Caco-2 (cell line): ENCODE measurements at regions not wholly inside any gene's neighbourhood (a gene's known extent, or its start where the extent isn't known, plus 50 kb on each side); places are given as distances from the start of the nearest gene placed in this dataset.

Experiments
- BruUV-seq: library from RNA; stranded (reverse); fragments of 400-500 nt; replicated peaks from 2 replicates; lab custom pipeline; 2021; lab: Mats Ljungman, UMichigan
- CTCF ChIA-PET: fragments of 300-600 bp; sonication (Branson Sonifier 250); formaldehyde crosslinking; loops from one replicate; lab custom pipeline; 2022; ENCODE audit warnings: antibody characterized with exemption; lab: Charles Lee
- POLR2A ChIA-PET: fragments of 300-600 bp; sonication (Branson Sonifier 250); formaldehyde crosslinking; loops from one replicate; lab custom pipeline; 2022; ENCODE audit warnings: antibody characterized with exemption; lab: Charles Lee
- DNase-seq, 2 experiments: peaks; one replicate each; pipeline versions ENCODE4 v3.0.0 to v3.0.0-alpha.2; 2020 to 2022
- H3K27me3 ChIP-seq: replicated peaks from 2 replicates; pipeline ENCODE4 v1.6.0; 2011; ENCODE audit warnings: low read length; ENCODE audit not compliant: control insufficient read depth, insufficient read depth
- H3K36me3 ChIP-seq: 2 replicates; pipeline ENCODE4 v1.5.1; 2011; ENCODE audit warnings: low read length; ENCODE audit not compliant: control insufficient read depth, insufficient read depth
- H3K4me1 ChIP-seq: fragments of 250-450 bp; sonication (Bioruptor Pico); 2 replicates; pipeline ENCODE4 v1.5.1; 2020; ENCODE audit warnings: mild to moderate bottlenecking
- H3K4me3 ChIP-seq: 2 replicates; pipeline ENCODE4 v1.5.1; 2011; ENCODE audit warnings: low read depth, mild to moderate bottlenecking, control low read depth, low read length
- H3K9me3 ChIP-seq: fragments of 250-450 bp; sonication (Bioruptor Pico); 2 replicates; pipeline ENCODE4 v1.5.1; 2020; ENCODE audit warnings: mild to moderate bottlenecking, moderate library complexity
- H3K27ac Mint-ChIP-seq: one replicate; pipeline ENCODE4 v1.8.0; 2022; ENCODE audit warnings: mixed read lengths; ENCODE audit not compliant: unreplicated experiment
- H3K27me3 Mint-ChIP-seq: one replicate; pipeline ENCODE4 v1.8.0; 2022; ENCODE audit warnings: mixed read lengths; ENCODE audit not compliant: insufficient read depth, unreplicated experiment
- H3K36me3 Mint-ChIP-seq: one replicate; pipeline ENCODE4 v1.8.0; 2022; ENCODE audit warnings: mild to moderate bottlenecking, mixed read lengths; ENCODE audit not compliant: insufficient read depth, unreplicated experiment
- H3K4me1 Mint-ChIP-seq: one replicate; pipeline ENCODE4 v1.8.0; 2022; ENCODE audit warnings: low read depth, mixed read lengths; ENCODE audit not compliant: unreplicated experiment
- H3K4me3 Mint-ChIP-seq: one replicate; pipeline ENCODE4 v1.8.0; 2022; ENCODE audit warnings: mild to moderate bottlenecking, moderate library complexity, mixed read lengths; ENCODE audit not compliant: unreplicated experiment
- H3K9me3 Mint-ChIP-seq: one replicate; pipeline ENCODE4 v1.8.0; 2022; ENCODE audit warnings: mixed read lengths; ENCODE audit not compliant: unreplicated experiment
- intact Hi-C: fragments of 100-400 bp; cut with micrococcal nuclease; formaldehyde crosslinking; loops from one replicate; pipeline ENCODE4 v1.10.0; 2022; ENCODE audit not compliant: unreplicated experiment
- TF ChIP-seq, protein P1 (sequence below), 2 experiments: fragments of 200-600 bp in 1 of 2; IDR thresholded peaks; 1 replicate in 1 of 2; 2 replicates in 1 of 2; pipeline versions ENCODE4 v1.5.1 to v1.8.0; 2011 to 2022; ENCODE audit warnings: antibody characterized with exemption in 1 of 2, control low read depth in 1 of 2, inconsistent platforms in 1 of 2, low read depth in 1 of 2, low read length in 1 of 2, mild to moderate bottlenecking in 1 of 2, moderate library complexity in 1 of 2; ENCODE audit not compliant: insufficient read depth in 1 of 2, severe bottlenecking in 1 of 2, unreplicated experiment in 1 of 2

- POLR2A ChIA-PET = no interaction called here
- H3K27me3 Mint-ChIP-seq = peaks cover 5% of the 10 kb centered on the region
- BruUV-seq = no TSS peak
These were observed 130.0 kb upstream of the KCNJ15 start for GRCh38 chr21:38126666-38127303.

GRCh38 chr21:38129711-38130110 lies 127.1 kb upstream of the KCNJ15 start:
- Mint-ChIP-seq H3K4me1 (no peaks in the 10 kb centered on the region), H3K4me3 (no peak overlapping the region), H3K27ac (no peak overlapping the region), H3K9me3 (no peaks in the 10 kb centered on the region), H3K36me3 (no peaks in the 10 kb centered on the region), H3K27me3 (peaks cover 5% of the 10 kb centered on the region)
- no peak for DNase-seq
- TF ChIP-seq, protein P1, sequence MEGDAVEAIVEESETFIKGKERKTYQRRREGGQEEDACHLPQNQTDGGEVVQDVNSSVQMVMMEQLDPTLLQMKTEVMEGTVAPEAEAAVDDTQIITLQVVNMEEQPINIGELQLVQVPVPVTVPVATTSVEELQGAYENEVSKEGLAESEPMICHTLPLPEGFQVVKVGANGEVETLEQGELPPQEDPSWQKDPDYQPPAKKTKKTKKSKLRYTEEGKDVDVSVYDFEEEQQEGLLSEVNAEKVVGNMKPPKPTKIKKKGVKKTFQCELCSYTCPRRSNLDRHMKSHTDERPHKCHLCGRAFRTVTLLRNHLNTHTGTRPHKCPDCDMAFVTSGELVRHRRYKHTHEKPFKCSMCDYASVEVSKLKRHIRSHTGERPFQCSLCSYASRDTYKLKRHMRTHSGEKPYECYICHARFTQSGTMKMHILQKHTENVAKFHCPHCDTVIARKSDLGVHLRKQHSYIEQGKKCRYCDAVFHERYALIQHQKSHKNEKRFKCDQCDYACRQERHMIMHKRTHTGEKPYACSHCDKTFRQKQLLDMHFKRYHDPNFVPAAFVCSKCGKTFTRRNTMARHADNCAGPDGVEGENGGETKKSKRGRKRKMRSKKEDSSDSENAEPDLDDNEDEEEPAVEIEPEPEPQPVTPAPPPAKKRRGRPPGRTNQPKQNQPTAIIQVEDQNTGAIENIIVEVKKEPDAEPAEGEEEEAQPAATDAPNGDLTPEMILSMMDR (IDR thresholded peaks at IDR 0.05; ENCODE audit: insufficient read depth in 1 of 2, low read depth in 1 of 2, low read length in 1 of 2, severe bottlenecking in 1 of 2, unreplicated experiment in 1 of 2) = no peak
- Histone ChIP-seq H3K9me3 (no peaks in the 10 kb centered on the region), H3K27me3 (no peaks in the 10 kb centered on the region), H3K36me3 (no peaks in the 10 kb centered on the region), H3K4me3 (no peak overlapping the region), H3K4me1 (no peaks in the 10 kb centered on the region)
- intact Hi-C loops = no loop called here
- ChIA-PET CTCF (no interaction called here), POLR2A (no interaction called here)
- BruUV-seq = no TSS peak

More at GRCh38 chr21:38126666-38127303, 130.0 kb upstream of the KCNJ15 start:
- Mint-ChIP-seq H3K27ac (no peak overlapping the region), H3K4me3 (no peak overlapping the region), H3K9me3 (no peaks in the 10 kb centered on the region), H3K4me1 (no peaks in the 10 kb centered on the region), H3K36me3 (no peaks in the 10 kb centered on the region)
- peak; percentile 69 to 79 for DNase-seq
- Histone ChIP-seq H3K9me3 (no peaks in the 10 kb centered on the region), H3K36me3 (no peaks in the 10 kb centered on the region), H3K4me1 (no peaks in the 10 kb centered on the region), H3K27me3 (no peaks in the 10 kb centered on the region), H3K4me3 (no peak overlapping the region)
- intact Hi-C loops = loop anchor here (1.0 kb wide), 1 partner anchor 414 kb away; no protein-coding TSS in a partner anchor
- CTCF ChIA-PET = interaction anchor here (0.6 to 1.7 kb wide), 10 partner anchors 8 to 1517 kb away, joined by 3 to 9 read pairs (median 3); no protein-coding TSS in a partner anchor
- TF ChIP-seq, protein P1 (IDR thresholded peaks at IDR 0.05; ENCODE audit: insufficient read depth in 1 of 2, low read depth in 1 of 2, low read length in 1 of 2, severe bottlenecking in 1 of 2, unreplicated experiment in 1 of 2) = peak; percentile 78 to 81

GRCh38 chr21:38133240-38133639 lies 123.6 kb upstream of the KCNJ15 start:
- no peak for DNase-seq
- Histone ChIP-seq H3K4me1 (no peaks in the 10 kb centered on the region), H3K4me3 (no peak overlapping the region), H3K27me3 (no peaks in the 10 kb centered on the region), H3K9me3 (no peaks in the 10 kb centered on the region), H3K36me3 (no peaks in the 10 kb centered on the region)
- intact Hi-C loops = no loop called here
- H3K4me3 Mint-ChIP-seq = no peak overlapping the region
- no TSS peak for BruUV-seq
- TF ChIP-seq, protein P1 (IDR thresholded peaks at IDR 0.05; ENCODE audit: insufficient read depth in 1 of 2, low read depth in 1 of 2, low read length in 1 of 2, severe bottlenecking in 1 of 2, unreplicated experiment in 1 of 2) = no peak
- no peaks in the 10 kb centered on the region for H3K36me3 Mint-ChIP-seq
- ChIA-PET CTCF (no interaction called here), POLR2A (no interaction called here)
- H3K4me1 Mint-ChIP-seq = no peaks in the 10 kb centered on the region
- H3K27me3 Mint-ChIP-seq = peaks cover 3% of the 10 kb centered on the region
- no peak overlapping the region for H3K27ac Mint-ChIP-seq
- H3K9me3 Mint-ChIP-seq = no peaks in the 10 kb centered on the region
